ENCODE measurements at regions not wholly inside any gene's neighbourhood (a gene's known extent, or its start where the extent isn't known, plus 50 kb on each side); places are given as distances from the start of the nearest gene placed in this dataset.

DNA sequence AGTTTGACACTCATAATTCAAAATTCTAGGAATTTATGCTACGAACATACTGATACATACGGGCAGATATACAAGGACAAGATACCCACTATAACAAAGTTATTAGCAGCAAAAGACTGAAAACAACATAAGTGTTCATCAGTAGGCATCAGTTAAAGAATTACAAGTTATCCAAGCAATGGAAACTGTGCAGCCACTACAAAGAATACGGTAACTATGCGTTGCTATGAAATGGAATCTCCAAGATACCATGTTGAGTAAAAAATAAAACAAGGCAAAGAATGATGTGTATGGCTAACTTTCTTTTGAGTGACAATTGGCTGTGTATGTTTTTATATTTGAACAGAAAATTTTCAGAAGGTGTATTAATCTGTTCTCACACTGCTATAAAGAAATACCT, 151.7 kb downstream of the ADAMTS15 start:
- TF ChIP-seq POLR2A (IDR thresholded peaks at IDR 0.05), result no peak
- TF ChIP-seq, protein P1, sequence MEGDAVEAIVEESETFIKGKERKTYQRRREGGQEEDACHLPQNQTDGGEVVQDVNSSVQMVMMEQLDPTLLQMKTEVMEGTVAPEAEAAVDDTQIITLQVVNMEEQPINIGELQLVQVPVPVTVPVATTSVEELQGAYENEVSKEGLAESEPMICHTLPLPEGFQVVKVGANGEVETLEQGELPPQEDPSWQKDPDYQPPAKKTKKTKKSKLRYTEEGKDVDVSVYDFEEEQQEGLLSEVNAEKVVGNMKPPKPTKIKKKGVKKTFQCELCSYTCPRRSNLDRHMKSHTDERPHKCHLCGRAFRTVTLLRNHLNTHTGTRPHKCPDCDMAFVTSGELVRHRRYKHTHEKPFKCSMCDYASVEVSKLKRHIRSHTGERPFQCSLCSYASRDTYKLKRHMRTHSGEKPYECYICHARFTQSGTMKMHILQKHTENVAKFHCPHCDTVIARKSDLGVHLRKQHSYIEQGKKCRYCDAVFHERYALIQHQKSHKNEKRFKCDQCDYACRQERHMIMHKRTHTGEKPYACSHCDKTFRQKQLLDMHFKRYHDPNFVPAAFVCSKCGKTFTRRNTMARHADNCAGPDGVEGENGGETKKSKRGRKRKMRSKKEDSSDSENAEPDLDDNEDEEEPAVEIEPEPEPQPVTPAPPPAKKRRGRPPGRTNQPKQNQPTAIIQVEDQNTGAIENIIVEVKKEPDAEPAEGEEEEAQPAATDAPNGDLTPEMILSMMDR (IDR thresholded peaks at IDR 0.05), result no peak
